ENCODE measurements at regions not wholly inside any gene's neighbourhood (a gene's known extent, or its start where the extent isn't known, plus 50 kb on each side); places are given as distances from the start of the nearest gene placed in this dataset.

DNA sequence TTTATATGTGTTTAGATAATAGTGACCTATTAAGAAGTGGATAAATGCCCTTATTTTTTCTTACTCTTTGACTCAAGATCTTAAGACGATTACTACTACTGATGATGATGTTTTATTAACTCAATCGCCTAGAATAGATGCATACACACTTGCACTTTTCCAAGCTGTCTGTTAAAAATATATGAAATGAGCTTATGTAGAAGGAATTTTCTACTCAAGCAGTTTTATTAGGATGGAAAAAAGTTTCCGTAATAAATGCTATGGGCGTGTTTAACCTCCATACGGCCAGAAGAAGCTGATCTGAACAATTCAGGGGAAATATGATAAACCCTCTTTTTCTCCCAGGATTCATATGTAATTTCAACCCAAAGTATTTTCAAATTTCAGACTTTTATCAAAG lies 455.7 kb upstream of the MPDZ start:
- TF ChIP-seq CTCF (IDR thresholded peaks at IDR 0.05) (no peak), ZFX (IDR thresholded peaks at IDR 0.05; ENCODE audit: borderline replicate concordance) (no peak)
